ENCODE measurements at regions not wholly inside any gene's neighbourhood (a gene's known extent, or its start where the extent isn't known, plus 50 kb on each side); places are given as distances from the start of the nearest gene placed in this dataset.

DNA sequence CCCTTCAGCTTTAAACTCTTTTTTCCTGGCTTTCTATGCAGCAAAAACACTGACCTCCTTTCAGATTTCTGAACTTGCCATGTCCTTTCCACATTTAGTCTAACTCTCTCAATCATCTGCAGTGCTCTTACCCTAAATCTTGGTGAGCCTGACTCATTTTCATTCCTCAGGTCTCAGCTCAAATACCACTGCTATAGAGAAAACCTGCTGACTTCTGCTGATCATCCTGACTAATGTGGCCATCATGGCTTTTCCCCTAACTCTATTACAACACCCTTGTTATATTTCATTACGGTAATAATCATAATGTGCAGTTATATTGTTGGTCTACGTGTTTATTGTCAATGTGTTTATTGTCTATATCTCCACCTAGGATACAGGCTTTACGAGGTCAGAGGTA is 207.3 kb upstream of the OR4E1 start:
- H3K4me2 ChIP-seq (ENCODE audit: insufficient read depth, low read length): no peak overlapping the region
- H3K4me3 ChIP-seq (ENCODE audit: insufficient read depth, low read length): no peak overlapping the region
- TF ChIP-seq, protein P1, sequence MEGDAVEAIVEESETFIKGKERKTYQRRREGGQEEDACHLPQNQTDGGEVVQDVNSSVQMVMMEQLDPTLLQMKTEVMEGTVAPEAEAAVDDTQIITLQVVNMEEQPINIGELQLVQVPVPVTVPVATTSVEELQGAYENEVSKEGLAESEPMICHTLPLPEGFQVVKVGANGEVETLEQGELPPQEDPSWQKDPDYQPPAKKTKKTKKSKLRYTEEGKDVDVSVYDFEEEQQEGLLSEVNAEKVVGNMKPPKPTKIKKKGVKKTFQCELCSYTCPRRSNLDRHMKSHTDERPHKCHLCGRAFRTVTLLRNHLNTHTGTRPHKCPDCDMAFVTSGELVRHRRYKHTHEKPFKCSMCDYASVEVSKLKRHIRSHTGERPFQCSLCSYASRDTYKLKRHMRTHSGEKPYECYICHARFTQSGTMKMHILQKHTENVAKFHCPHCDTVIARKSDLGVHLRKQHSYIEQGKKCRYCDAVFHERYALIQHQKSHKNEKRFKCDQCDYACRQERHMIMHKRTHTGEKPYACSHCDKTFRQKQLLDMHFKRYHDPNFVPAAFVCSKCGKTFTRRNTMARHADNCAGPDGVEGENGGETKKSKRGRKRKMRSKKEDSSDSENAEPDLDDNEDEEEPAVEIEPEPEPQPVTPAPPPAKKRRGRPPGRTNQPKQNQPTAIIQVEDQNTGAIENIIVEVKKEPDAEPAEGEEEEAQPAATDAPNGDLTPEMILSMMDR (IDR thresholded peaks at IDR 0.05; ENCODE audit: extremely low read depth, low read depth, low read length): no peak
- H3K27ac ChIP-seq (ENCODE audit: low read depth, low read length): no peak overlapping the region
- no peak overlapping the region for H2AFZ ChIP-seq (ENCODE audit: low read length)
- H3K9me3 ChIP-seq (ENCODE audit: low read depth, low read length): no peaks in the 10 kb centered on the region
- no peaks in the 10 kb centered on the region for H3K4me1 ChIP-seq (ENCODE audit: insufficient read depth, low read length)
- H3K36me3 ChIP-seq (ENCODE audit: insufficient read depth, low read length): no peaks in the 10 kb centered on the region
- no peaks in the 10 kb centered on the region for H4K20me1 ChIP-seq (ENCODE audit: insufficient read depth, low read length)
- no peaks in the 10 kb centered on the region for H3K27me3 ChIP-seq (ENCODE audit: insufficient read depth, low read length)
- no peaks in the 10 kb centered on the region for H3K79me2 ChIP-seq (ENCODE audit: insufficient read depth, low read length)
- no peak for DNase-seq (ENCODE audit: insufficient read length, low spot score, missing footprints)

DNA sequence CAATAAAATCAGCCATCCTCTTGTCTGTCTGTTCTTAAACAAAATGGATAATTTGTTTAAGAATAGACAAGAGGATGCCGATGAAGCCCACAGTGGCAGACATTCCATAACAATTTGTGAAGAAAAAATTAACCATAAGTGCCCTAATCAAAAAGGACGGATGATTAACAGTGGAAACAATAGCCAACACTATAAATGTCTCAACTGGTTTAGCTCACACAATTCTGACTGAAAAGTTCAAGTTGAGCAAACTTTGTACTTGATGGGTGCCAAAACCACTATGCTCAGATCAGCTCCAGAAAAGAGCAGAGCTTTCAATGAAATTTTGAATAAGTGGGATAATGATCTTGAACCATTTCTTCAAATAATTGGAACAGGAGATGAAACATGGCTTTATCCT is 202.2 kb upstream of the OR4E1 start:
- Histone ChIP-seq H3K4me3 (ENCODE audit: insufficient read depth, low read length) (no peak overlapping the region), H4K20me1 (ENCODE audit: insufficient read depth, low read length) (no peaks in the 10 kb centered on the region), H3K4me2 (ENCODE audit: insufficient read depth, low read length) (no peak overlapping the region), H3K9me3 (ENCODE audit: low read depth, low read length) (no peaks in the 10 kb centered on the region), H3K4me1 (ENCODE audit: insufficient read depth, low read length) (no peaks in the 10 kb centered on the region), H3K36me3 (ENCODE audit: insufficient read depth, low read length) (no peaks in the 10 kb centered on the region), H3K79me2 (ENCODE audit: insufficient read depth, low read length) (no peaks in the 10 kb centered on the region), H3K27me3 (ENCODE audit: insufficient read depth, low read length) (no peaks in the 10 kb centered on the region), H2AFZ (ENCODE audit: low read length) (no peak overlapping the region), H3K27ac (ENCODE audit: low read depth, low read length) (no peak overlapping the region)
- TF ChIP-seq, protein P1 (IDR thresholded peaks at IDR 0.05; ENCODE audit: extremely low read depth, low read depth, low read length): no peak
- DNase-seq (ENCODE audit: insufficient read length, low spot score, missing footprints): no peak

DNA sequence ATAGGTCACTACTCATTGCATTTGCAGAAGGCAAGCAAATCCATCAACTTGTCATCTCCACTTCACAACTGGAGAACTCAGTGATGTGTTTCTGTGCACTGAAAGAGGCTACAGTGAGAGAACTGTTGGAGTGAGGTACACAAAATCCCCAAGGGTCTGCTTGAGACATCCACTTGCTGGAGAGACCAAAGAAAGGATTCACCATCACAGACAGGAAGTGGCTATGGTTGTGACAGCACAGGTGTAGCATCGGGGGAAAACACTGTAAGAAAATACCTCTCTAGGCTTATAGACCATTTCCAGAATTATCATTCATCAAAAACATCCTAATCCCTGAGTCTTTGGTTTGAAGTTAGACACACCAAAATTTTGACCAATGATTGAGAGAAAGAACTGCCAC is 201.3 kb upstream of the OR4E1 start:
- Histone ChIP-seq H3K27ac (ENCODE audit: low read depth, low read length) (no peak overlapping the region), H4K20me1 (ENCODE audit: insufficient read depth, low read length) (no peaks in the 10 kb centered on the region), H3K9me3 (ENCODE audit: low read depth, low read length) (no peaks in the 10 kb centered on the region), H3K79me2 (ENCODE audit: insufficient read depth, low read length) (no peaks in the 10 kb centered on the region), H2AFZ (ENCODE audit: low read length) (no peak overlapping the region), H3K4me2 (ENCODE audit: insufficient read depth, low read length) (no peak overlapping the region), H3K36me3 (ENCODE audit: insufficient read depth, low read length) (no peaks in the 10 kb centered on the region), H3K4me1 (ENCODE audit: insufficient read depth, low read length) (no peaks in the 10 kb centered on the region), H3K27me3 (ENCODE audit: insufficient read depth, low read length) (no peaks in the 10 kb centered on the region), H3K4me3 (ENCODE audit: insufficient read depth, low read length) (no peak overlapping the region)
- TF ChIP-seq, protein P1 (IDR thresholded peaks at IDR 0.05; ENCODE audit: extremely low read depth, low read depth, low read length): no peak
- no peak for DNase-seq (ENCODE audit: insufficient read length, low spot score, missing footprints)

DNA sequence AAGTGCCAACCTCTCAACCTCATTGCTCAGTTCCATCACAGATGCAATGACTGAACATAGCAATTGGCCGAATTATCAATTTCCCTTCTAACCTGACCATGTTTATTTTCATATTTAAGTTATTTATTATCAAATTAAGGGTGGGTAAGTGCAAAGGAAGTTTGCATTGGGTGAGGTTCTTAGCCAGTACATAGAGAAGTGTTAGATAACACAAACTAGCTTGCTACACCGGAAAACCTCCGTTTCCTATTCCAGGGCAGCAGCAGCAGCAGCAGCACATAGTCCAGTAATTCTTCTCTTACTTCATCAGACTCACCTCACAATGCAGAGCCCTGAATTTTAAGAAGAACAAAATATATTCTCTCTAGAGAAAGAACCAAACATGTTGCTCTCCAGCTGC is 200.5 kb upstream of the OR4E1 start:
- Histone ChIP-seq H3K4me3 (ENCODE audit: insufficient read depth, low read length) (no peak overlapping the region), H2AFZ (ENCODE audit: low read length) (no peak overlapping the region), H3K4me1 (ENCODE audit: insufficient read depth, low read length) (no peaks in the 10 kb centered on the region), H3K79me2 (ENCODE audit: insufficient read depth, low read length) (no peaks in the 10 kb centered on the region), H3K36me3 (ENCODE audit: insufficient read depth, low read length) (no peaks in the 10 kb centered on the region), H4K20me1 (ENCODE audit: insufficient read depth, low read length) (no peaks in the 10 kb centered on the region), H3K4me2 (ENCODE audit: insufficient read depth, low read length) (no peak overlapping the region), H3K27ac (ENCODE audit: low read depth, low read length) (no peak overlapping the region), H3K27me3 (ENCODE audit: insufficient read depth, low read length) (no peaks in the 10 kb centered on the region), H3K9me3 (ENCODE audit: low read depth, low read length) (no peaks in the 10 kb centered on the region)
- TF ChIP-seq, protein P1 (IDR thresholded peaks at IDR 0.05; ENCODE audit: extremely low read depth, low read depth, low read length): no peak
- DNase-seq (ENCODE audit: insufficient read length, low spot score, missing footprints): no peak

Measured in osteoblast (primary cell).